CD8-positive, alpha-beta memory T cell (primary cell): ENCODE measurements at regions not wholly inside any gene's neighbourhood (a gene's known extent, or its start where the extent isn't known, plus 50 kb on each side); places are given as distances from the start of the nearest gene placed in this dataset.

Source experiments
- CTCF ChIA-PET: fragments of 350-600 bp; sonication (Branson Sonifier 250); formaldehyde crosslinking; loops from one replicate; lab custom pipeline; 2021; ENCODE audit warnings: antibody characterized with exemption; lab: Charles Lee
- POLR2A ChIA-PET: fragments of 350-600 bp; sonication (Branson Sonifier 250); formaldehyde crosslinking; loops from one replicate; lab custom pipeline; 2021; ENCODE audit warnings: antibody characterized with exemption; lab: Charles Lee
- DNase-seq, 5 donors: peaks; one replicate each; pipeline versions ENCODE4 v3.0.0 to v3.0.0-alpha.2; 2020 to 2022; ENCODE audit warnings: mixed read lengths in 1 of 5
- H3K27ac ChIP-seq: one replicate; pipeline ENCODE4 v1.7.0; 2013; ENCODE audit warnings: low read depth, mild to moderate bottlenecking, low read length, moderate library complexity
- H3K27me3 ChIP-seq: 2 replicates; pipeline ENCODE4 v1.7.0; 2013; ENCODE audit warnings: low read length, mild to moderate bottlenecking; ENCODE audit not compliant: insufficient read depth, poor library complexity, severe bottlenecking
- H3K36me3 ChIP-seq: 2 replicates; pipeline ENCODE4 v1.7.0; 2013; ENCODE audit warnings: mild to moderate bottlenecking, low read length, moderate library complexity; ENCODE audit not compliant: insufficient read depth
- H3K4me1 ChIP-seq: 2 replicates; pipeline ENCODE4 v1.7.0; 2013; ENCODE audit warnings: mild to moderate bottlenecking, low read length, moderate library complexity; ENCODE audit not compliant: insufficient read depth
- H3K4me3 ChIP-seq: 2 replicates; pipeline ENCODE4 v1.7.0; 2013; ENCODE audit warnings: mild to moderate bottlenecking, low read length
- H3K9me3 ChIP-seq: 2 replicates; pipeline ENCODE4 v1.7.0; 2013; ENCODE audit warnings: mild to moderate bottlenecking, low read length
- H3K27ac Mint-ChIP-seq, 8 donors: one replicate each; pipeline ENCODE4 v1.8.0; 2020 to 2021; ENCODE audit warnings: mixed read lengths in 8 of 8, mild to moderate bottlenecking in 6 of 8, inconsistent platforms in 3 of 8, moderate library complexity in 3 of 8
- H3K27me3 Mint-ChIP-seq, 2 donors: one replicate each; pipeline ENCODE4 v1.8.0; 2020 to 2021; ENCODE audit warnings: mixed read lengths in 2 of 2, mild to moderate bottlenecking in 1 of 2, moderate library complexity in 1 of 2
- H3K36me3 Mint-ChIP-seq, 3 donors: one replicate each; pipeline ENCODE4 v1.8.0; 2020 to 2021; ENCODE audit warnings: mixed read lengths in 3 of 3, inconsistent platforms in 1 of 3, mild to moderate bottlenecking in 1 of 3
- H3K4me1 Mint-ChIP-seq, 3 donors: one replicate each; pipeline ENCODE4 v1.8.0; 2020 to 2021; ENCODE audit warnings: mixed read lengths in 3 of 3, inconsistent platforms in 1 of 3, mild to moderate bottlenecking in 1 of 3
- H3K4me3 Mint-ChIP-seq, 7 donors: one replicate each; pipeline ENCODE4 v1.8.0; 2020 to 2021; ENCODE audit warnings: mixed read lengths in 7 of 7, mild to moderate bottlenecking in 6 of 7, moderate library complexity in 4 of 7, inconsistent platforms in 2 of 7
- H3K9me3 Mint-ChIP-seq, 5 donors: one replicate each; pipeline ENCODE4 v1.8.0; 2020 to 2022; ENCODE audit warnings: mixed read lengths in 5 of 5, mild to moderate bottlenecking in 3 of 5, moderate library complexity in 2 of 5, inconsistent platforms in 1 of 5

DNA sequence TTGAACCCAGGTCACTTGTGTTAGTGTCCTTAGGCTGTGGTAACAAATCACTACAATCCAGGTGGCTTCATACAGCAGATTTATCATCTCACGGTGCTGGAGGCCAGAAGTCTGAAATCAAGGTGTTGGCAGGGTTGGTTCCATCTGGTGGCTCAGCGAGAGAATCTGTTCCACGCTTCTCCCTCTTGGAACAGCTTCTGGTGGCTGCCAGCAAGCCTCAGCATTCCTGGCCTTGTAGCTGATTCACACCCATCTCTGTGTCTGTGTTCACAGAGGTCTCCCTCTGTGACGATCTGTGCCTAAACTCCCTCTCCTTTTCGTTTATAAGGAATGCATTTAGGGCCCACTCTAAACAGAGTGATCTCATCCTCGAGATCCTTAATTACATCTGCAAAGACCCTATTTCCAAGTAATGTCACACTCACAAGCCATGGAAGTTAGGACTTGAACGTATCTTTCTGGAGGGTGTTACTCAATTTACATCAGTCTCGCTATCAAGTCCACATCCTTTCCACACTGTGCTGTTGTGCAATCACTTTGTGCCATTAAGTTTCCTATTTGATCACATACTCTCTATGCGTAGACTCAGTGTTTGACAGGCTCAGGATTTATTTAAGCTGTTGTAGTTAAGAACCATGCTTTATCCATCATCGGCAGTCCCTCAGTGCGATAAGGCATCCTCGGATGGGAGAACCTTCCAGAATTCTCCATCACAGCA is 164.4 kb downstream of the SOCS6 start:
- Histone ChIP-seq H3K27ac (no peak overlapping the region), H3K4me1 (no peaks in the 10 kb centered on the region), H3K36me3 (no peaks in the 10 kb centered on the region), H3K9me3 (no peaks in the 10 kb centered on the region), H3K27me3 (no peaks in the 10 kb centered on the region), H3K4me3 (no peak overlapping the region)
- CTCF ChIA-PET = interaction anchor here (1.2 kb wide), 1 partner anchor 19 kb away, joined by 4 read pairs; no protein-coding TSS in a partner anchor
- POLR2A ChIA-PET = no interaction called here
- Mint-ChIP-seq H3K36me3 (no peaks in the 10 kb centered on the region), H3K4me1 (no peaks in the 10 kb centered on the region), H3K4me3 (no peak overlapping the region), H3K27ac (no peak overlapping the region), H3K27me3 (peaks cover 0 to 3% of the 10 kb centered on the region in 2 donors), H3K9me3 (no peaks in the 10 kb centered on the region)
- no peak for DNase-seq

DNA sequence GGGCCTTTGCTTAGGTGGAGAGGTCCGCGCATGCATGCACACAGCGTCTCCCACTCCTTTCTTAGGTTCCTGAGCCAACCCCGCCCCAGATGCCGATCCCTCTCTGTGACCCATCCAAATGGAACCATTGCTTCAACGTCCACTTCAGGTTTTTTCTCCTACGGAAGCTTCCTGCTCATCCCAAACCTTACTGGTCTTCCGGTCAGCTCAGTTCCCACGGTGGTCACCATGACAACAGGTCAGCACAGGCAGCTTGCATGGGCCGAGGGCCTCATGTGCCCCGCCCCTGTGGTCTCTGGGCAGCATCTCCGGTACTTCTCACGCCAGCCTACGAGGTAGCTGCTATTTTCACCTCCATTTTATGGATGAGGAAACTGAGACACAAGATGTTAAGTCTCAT is 163.7 kb downstream of the SOCS6 start:
- Mint-ChIP-seq H3K27ac (no peak overlapping the region), H3K27me3 (peaks cover 4 to 5% of the 10 kb centered on the region in 2 donors), H3K4me1 (no peaks in the 10 kb centered on the region), H3K9me3 (no peaks in the 10 kb centered on the region), H3K36me3 (no peaks in the 10 kb centered on the region), H3K4me3 (no peak overlapping the region)
- H3K4me3 ChIP-seq = no peak overlapping the region
- ChIA-PET CTCF (interaction anchor here (1.2 kb wide), 1 partner anchor 18 kb away, joined by 4 read pairs; no protein-coding TSS in a partner anchor), POLR2A (no interaction called here)
- H3K9me3 ChIP-seq = no peaks in the 10 kb centered on the region
- no peaks in the 10 kb centered on the region for H3K27me3 ChIP-seq
- no peak for DNase-seq
- H3K27ac ChIP-seq = no peak overlapping the region
- H3K4me1 ChIP-seq = no peaks in the 10 kb centered on the region
- H3K36me3 ChIP-seq = no peaks in the 10 kb centered on the region

DNA sequence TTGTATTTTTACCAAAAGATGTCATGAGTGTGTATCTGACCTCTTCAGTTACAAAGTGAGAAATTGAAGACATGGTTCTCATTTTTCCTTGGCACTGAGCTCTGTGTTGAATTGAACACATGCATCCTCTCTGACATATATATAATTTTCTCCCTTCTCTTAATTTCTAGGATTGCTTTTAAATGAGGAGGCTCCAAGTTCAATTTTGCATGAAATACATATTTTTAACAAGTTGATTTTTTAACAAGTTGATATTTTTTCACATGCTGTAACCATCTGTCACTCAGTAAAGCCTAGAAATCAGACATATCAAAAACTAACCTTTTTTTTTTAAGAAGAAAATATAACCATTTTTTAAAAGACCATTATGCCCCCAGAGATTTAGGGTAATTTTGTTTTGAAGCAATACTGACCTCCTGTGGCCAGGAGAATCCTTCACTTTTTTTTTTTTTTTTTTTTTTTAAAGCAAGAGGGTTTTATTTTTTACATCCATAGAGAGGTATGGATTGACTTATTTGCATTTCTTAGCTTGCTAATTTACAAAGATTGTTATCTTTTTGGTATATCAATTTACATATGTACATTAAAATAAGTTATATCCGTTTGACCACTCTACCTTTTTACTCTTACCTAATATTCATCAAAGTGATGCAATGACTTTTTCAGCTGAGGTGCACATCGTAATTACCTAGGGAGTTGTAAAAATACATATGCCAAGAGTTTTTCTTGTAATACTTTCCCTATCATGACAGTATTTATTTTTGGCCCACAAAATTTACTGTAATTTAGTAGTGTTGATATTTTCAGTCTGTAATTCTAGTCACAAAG is 161.8 kb downstream of the SOCS6 start:
- no peak overlapping the region for H3K27ac ChIP-seq
- Mint-ChIP-seq H3K4me1 (no peaks in the 10 kb centered on the region), H3K4me3 (no peak overlapping the region), H3K9me3 (no peaks in the 10 kb centered on the region), H3K27me3 (peaks cover 5 to 7% of the 10 kb centered on the region in 2 donors), H3K27ac (peak overlapping the region in 1 of 8 donors; percentile 28), H3K36me3 (no peaks in the 10 kb centered on the region)
- no peak overlapping the region for H3K4me3 ChIP-seq
- ChIA-PET POLR2A (no interaction called here), CTCF (interaction anchor here (1.1 kb wide), 1 partner anchor 17 kb away, joined by 3 read pairs; no protein-coding TSS in a partner anchor)
- H3K36me3 ChIP-seq = no peaks in the 10 kb centered on the region
- H3K4me1 ChIP-seq = no peaks in the 10 kb centered on the region
- H3K27me3 ChIP-seq = no peaks in the 10 kb centered on the region
- no peaks in the 10 kb centered on the region for H3K9me3 ChIP-seq
- DNase-seq = no peak

DNA sequence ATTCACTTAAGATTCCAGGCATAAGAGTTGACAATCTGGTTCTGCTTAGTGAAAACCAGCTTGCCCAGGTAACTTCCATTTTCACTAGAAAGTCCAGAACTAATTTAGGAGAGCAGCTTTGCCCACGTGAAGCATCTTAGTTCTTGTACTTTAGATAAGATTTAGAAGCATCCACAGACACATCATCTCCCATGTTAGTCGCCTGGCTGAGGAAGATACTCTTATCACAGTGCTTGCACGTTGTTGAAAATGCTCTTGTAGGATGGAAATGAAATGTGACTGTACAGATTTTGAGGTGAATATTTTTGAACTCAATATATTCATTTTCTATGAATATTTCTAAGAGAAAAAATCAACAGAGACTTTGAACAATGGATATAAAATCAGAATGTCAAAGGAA is 159.7 kb downstream of the SOCS6 start:
- H3K27ac Mint-ChIP-seq = no peak overlapping the region
- H3K27me3 ChIP-seq = no peaks in the 10 kb centered on the region
- peaks cover 5 to 7% of the 10 kb centered on the region in 2 donors for H3K27me3 Mint-ChIP-seq
- no peaks in the 10 kb centered on the region for H3K9me3 ChIP-seq
- POLR2A ChIA-PET = no interaction called here
- H3K4me3 ChIP-seq = no peak overlapping the region
- no peaks in the 10 kb centered on the region for H3K36me3 Mint-ChIP-seq
- CTCF ChIA-PET = no interaction called here
- H3K4me3 Mint-ChIP-seq = no peak overlapping the region
- no peaks in the 10 kb centered on the region for H3K4me1 ChIP-seq
- DNase-seq = no peak
- H3K9me3 Mint-ChIP-seq = peaks cover 0 to 4% (median 3%) of the 10 kb centered on the region in 5 donors
- no peaks in the 10 kb centered on the region for H3K4me1 Mint-ChIP-seq
- no peaks in the 10 kb centered on the region for H3K36me3 ChIP-seq
- H3K27ac ChIP-seq = no peak overlapping the region

DNA sequence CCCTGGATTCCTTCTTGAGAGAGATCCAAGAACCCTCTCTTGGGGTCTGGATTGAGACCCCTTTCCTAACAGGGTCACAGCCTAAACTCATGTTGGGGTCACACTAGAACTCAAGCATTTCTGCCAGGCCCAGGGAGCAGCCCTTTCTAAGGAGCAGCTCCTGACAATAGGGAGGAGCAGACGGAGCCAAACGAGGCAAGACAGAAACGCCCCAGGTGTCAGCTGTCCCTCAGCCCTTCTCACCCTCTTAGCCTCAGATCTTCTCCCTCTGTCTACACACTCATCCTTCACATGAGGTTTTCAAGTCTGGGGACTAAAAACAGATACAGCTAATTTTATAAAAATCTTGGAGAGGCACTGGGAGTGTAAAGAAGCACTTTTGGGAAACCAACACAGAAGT is 157.2 kb downstream of the SOCS6 start:
- POLR2A ChIA-PET = no interaction called here
- no peak overlapping the region for H3K4me3 Mint-ChIP-seq

DNA sequence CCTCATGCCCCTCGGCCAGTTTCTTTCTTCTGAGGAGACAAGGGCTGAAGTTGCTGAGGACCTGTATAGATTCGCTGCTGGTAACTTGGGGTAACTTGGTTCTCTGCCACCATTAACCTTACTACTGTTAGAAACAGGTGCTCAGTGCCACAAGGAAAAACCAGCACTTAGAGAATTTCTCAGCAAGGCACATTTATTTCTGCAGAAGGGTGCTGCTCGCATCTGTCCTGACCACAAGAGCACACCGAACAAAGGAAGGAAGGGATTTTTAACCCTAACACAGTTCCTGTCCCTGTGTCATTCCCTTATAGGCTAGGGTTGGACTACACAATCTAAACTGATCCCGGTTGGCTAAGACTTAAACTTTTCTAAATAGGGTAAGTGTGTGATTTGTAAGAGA is 154.1 kb downstream of the SOCS6 start:
- Histone ChIP-seq H3K36me3 (no peaks in the 10 kb centered on the region), H3K4me1 (no peaks in the 10 kb centered on the region), H3K4me3 (no peak overlapping the region), H3K27me3 (no peaks in the 10 kb centered on the region), H3K9me3 (no peaks in the 10 kb centered on the region), H3K27ac (no peak overlapping the region)
- Mint-ChIP-seq H3K4me1 (no peaks in the 10 kb centered on the region), H3K4me3 (no peak overlapping the region), H3K36me3 (peaks cover 0 to 1% (median 0%) of the 10 kb centered on the region in 3 donors), H3K27me3 (peaks cover 2 to 4% of the 10 kb centered on the region in 2 donors), H3K27ac (no peak overlapping the region), H3K9me3 (peaks cover 9 to 19% (median 11%) of the 10 kb centered on the region in 5 donors)
- POLR2A ChIA-PET = no interaction called here
- CTCF ChIA-PET = no interaction called here
- DNase-seq = no peak

More for the DNA sequence above, 157.2 kb downstream of the SOCS6 start:
- no peak for DNase-seq
- Histone ChIP-seq H3K36me3 (no peaks in the 10 kb centered on the region), H3K27me3 (no peaks in the 10 kb centered on the region), H3K4me3 (no peak overlapping the region), H3K9me3 (no peaks in the 10 kb centered on the region), H3K4me1 (no peaks in the 10 kb centered on the region), H3K27ac (no peak overlapping the region)
- Mint-ChIP-seq H3K36me3 (peaks cover 0 to 1% (median 0%) of the 10 kb centered on the region in 3 donors), H3K27ac (no peak overlapping the region), H3K27me3 (peaks cover 4 to 5% of the 10 kb centered on the region in 2 donors), H3K4me1 (no peaks in the 10 kb centered on the region), H3K9me3 (peaks cover 9 to 19% (median 11%) of the 10 kb centered on the region in 5 donors)
- CTCF ChIA-PET = no interaction called here

DNA sequence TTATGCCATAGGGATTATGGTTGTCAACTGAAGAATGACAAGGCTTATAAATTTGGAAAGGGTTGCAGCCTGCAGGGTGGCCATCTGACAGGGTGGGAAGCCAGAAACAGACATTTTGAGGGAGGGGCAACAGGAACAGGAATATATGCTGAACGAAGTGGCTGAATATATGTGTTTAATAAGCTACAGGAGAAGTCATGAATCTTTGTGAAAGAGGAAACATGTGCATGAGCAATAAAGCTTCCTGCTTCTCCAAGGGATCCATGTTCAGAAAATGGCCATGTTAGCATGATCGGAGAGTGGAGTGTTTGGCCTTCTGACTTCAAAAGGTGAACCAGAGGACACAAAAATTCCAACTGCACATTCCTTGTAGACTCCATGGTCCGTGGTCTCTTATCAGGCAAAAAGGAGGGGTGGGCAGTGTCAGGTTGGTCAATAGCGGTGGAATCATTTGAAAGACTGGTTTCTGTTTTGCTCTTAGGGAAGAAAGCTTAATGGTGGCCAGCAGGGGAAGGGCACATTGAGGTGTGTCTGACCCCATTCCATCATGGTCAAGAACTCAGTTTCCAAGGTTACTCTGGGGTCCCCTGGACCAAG is 144.1 kb downstream of the SOCS6 start:
- H3K4me1 Mint-ChIP-seq = no peaks in the 10 kb centered on the region
- no peak overlapping the region for H3K27ac Mint-ChIP-seq
- H3K36me3 Mint-ChIP-seq = no peaks in the 10 kb centered on the region
- Histone ChIP-seq H3K27me3 (no peaks in the 10 kb centered on the region), H3K36me3 (no peaks in the 10 kb centered on the region), H3K9me3 (no peaks in the 10 kb centered on the region), H3K27ac (no peak overlapping the region), H3K4me3 (no peak overlapping the region), H3K4me1 (no peaks in the 10 kb centered on the region)
- no peak overlapping the region for H3K4me3 Mint-ChIP-seq
- ChIA-PET CTCF (interaction anchor here (1.4 to 1.5 kb wide), 2 partner anchors 23 to 39 kb away, joined by 3 to 4 read pairs; no protein-coding TSS in a partner anchor), POLR2A (no interaction called here)
- peaks cover 0 to 6% of the 10 kb centered on the region in 2 donors for H3K27me3 Mint-ChIP-seq
- DNase-seq = no peak
- H3K9me3 Mint-ChIP-seq = no peaks in the 10 kb centered on the region

DNA sequence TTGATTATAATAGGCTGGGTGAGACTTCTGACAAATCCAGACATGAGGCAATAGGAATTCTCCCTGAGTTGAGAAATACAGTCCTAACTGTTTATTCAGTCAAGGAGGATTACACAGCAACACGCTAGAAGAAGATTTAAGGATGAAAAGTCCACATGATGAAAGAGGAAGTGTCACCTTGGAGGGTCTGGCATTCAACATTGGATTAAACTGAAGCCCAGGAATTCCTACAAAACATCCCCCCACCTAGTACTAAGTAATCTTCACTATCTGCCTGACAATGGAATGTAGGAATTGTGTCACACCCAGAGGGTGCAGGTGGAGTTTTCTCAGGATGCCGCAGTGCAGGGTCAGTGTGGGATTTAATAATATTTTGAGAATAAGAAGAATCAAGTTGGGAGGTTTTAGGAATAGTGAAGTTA is 142.4 kb downstream of the SOCS6 start:
- H3K27me3 ChIP-seq = no peaks in the 10 kb centered on the region
- no peak overlapping the region for H3K4me3 ChIP-seq
- POLR2A ChIA-PET = no interaction called here
- H3K27ac Mint-ChIP-seq = no peak overlapping the region
- no peaks in the 10 kb centered on the region for H3K9me3 Mint-ChIP-seq
- H3K4me1 Mint-ChIP-seq = no peaks in the 10 kb centered on the region
- H3K4me3 Mint-ChIP-seq = no peak overlapping the region
- peaks cover 0 to 8% of the 10 kb centered on the region in 2 donors for H3K27me3 Mint-ChIP-seq
- DNase-seq = no peak
- H3K9me3 ChIP-seq = no peaks in the 10 kb centered on the region
- no peaks in the 10 kb centered on the region for H3K36me3 ChIP-seq
- no peaks in the 10 kb centered on the region for H3K4me1 ChIP-seq
- H3K27ac ChIP-seq = no peak overlapping the region
- no peaks in the 10 kb centered on the region for H3K36me3 Mint-ChIP-seq
- CTCF ChIA-PET = no interaction called here
